ENCODE measurements at regions not wholly inside any gene's neighbourhood (a gene's known extent, or its start where the extent isn't known, plus 50 kb on each side); places are given as distances from the start of the nearest gene placed in this dataset.
"Not testable (repeated sequence)": the region's sequence is repeated elsewhere in the genome, so short reads cannot be mapped to it uniquely, and the experiment has no call there.

DNA sequence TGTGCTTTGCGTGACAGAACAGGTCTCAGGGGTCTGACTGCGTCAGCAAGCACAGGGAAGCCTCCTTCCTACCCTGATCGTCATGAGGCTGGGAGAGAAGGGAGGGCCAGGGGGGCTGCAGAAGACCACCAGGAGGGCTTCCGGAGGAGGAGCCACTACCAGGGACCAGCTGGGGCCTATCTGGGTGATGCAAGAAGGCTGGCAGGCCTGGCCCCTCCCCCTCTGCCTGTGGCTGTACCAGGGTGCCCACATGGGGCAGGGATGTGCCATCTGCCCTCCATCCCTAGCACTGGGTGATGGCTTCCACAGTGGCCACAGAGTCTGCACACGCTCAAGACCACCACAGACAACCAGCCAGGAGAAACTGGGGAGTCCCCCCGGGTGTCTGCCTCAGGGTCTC lies 116.4 kb upstream of the NKX1-1 start:
- DNase-seq, result no peak

DNA sequence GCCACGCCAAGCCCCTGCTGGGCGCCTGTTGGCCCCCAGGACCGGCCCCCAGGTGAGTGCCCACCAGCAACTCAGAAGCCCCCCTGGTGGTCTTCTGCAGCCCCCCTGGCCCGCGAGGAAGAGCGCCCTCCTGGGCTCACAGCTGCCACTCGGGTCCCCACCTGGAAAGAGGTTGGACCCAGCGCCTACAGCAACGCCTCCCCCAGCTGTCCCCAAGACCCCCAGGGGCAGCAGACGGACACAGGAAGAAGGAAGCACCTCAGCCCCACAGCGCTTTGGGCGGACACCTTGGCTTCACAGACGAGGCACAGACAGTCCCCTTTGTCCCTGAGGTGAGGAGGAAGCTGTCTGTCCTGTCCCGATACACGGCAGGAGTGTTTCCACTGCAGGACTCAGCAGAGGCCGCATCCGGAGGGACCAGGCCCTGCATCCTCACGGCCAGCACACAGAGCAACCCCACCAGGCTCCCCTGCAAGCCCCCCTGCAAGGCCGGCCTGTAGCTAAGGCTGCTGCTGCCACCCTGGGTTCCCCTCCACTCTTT lies 115.6 kb upstream of the NKX1-1 start:
- no peak for DNase-seq

DNA sequence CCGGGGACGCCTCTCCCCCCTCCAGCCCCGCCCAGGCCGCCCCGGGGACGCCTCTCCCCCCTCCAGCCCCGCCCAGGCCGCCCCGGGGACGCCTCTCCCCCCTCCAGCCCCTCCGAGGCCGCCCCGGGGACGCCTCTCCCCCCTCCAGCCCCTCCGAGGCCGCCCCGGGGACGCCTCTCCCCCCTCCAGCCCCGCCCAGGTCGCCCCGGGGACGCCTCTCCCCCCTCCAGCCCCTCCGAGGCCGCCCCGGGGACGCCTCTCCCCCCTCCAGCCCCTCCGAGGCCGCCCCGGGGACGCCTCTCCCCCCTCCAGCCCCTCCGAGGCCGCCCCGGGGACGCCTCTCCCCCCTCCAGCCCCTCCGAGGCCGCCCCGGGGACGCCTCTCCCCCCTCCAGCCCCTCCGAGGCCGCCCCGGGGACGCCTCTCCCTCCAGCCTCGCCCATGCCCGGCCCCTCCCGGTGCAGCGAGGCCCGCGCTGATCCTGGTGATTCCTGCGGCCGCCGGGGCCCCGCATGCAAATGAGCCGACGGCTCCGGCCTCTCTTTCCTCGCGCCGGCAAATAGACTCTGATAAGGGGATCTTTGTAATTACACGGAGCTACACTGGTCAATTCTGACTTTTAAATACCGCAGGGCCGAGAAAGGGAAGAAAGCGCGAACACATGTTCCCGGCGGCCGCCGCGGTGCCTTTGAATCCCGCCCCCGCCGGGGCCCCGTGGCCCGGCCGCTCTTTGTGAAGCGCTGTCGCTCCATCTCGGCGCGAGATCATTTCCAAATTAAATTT lies 114.7 kb upstream of the NKX1-1 start:
- DNase-seq, result not testable (repeated sequence)

DNA sequence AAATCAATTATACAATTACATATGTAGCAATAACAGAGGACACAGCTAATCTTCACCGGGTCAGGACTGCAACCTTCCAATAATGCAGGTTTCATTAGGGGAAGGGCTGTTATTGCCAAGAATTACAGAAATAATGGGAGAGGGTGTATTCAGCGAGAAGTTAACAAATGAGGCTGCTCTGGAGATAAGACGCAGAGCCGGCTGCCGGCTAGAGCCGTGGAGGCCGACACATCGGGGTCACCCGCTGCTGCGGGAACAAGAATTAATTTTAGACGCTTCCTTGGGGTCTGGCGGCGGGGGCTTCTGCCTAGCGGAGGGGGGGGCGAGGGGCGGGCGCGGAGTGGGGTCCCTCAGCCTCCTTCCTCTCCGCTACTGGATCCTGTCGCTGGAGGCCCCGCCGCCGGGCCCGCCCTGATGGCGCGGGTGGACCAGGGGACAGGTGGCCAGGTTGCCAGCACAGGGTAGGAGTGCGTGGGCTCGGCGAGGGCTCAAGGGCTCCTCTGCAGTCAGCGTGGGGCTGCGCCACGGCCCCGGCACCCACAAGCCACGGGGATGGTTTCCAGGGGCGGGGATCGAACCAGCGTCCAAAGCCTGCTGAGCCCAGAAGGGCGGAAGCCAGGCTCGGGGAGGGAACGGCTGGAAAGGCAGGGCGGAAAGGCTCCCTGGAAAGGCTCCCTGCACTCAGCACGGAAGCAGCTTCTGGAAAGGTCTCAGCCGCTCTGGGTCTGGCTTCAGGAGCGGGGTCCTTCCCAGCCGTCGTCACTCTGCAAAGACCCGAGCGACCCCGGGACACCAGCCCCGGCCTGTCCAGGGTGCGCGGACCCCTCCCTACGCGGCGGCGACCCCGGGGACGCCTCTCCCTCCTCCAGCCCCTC lies 113.8 kb upstream of the NKX1-1 start:
- DNase-seq, result no peak

DNA sequence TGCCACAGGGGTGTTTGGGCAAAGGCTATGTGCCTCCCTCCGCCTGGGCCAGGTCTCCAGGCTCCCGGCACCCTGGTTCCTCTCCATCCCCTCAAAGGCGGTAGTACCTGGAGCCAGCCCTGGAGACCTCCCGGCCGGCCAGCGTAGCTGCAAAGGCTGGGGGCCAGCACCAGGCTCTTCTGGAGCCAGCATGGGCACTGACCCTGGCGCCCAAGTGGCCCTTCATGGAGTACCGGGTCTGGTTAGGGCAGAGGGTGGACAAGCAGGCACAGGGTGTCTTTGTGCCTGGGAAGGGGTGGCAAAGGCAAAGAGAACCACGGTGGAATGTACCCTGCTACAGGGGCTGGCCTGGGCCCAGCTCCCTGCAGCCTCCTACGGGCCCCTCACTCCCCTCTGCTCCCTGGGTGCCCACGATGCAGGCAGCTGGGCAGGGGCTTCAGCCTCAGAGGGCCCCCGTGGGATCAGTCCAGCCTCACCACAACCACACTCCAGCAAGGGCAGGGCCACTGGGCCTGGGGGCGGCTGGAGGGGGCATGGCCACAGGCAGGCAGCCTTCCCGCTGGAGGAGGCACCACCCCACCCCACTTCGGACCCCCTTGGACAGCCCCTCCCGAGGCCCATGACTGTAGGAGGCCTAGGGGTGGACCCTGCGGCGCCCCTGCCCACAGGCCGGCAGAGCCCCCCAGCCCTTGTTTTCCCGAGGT lies 112.9 kb upstream of the NKX1-1 start:
- no peak for DNase-seq

DNA sequence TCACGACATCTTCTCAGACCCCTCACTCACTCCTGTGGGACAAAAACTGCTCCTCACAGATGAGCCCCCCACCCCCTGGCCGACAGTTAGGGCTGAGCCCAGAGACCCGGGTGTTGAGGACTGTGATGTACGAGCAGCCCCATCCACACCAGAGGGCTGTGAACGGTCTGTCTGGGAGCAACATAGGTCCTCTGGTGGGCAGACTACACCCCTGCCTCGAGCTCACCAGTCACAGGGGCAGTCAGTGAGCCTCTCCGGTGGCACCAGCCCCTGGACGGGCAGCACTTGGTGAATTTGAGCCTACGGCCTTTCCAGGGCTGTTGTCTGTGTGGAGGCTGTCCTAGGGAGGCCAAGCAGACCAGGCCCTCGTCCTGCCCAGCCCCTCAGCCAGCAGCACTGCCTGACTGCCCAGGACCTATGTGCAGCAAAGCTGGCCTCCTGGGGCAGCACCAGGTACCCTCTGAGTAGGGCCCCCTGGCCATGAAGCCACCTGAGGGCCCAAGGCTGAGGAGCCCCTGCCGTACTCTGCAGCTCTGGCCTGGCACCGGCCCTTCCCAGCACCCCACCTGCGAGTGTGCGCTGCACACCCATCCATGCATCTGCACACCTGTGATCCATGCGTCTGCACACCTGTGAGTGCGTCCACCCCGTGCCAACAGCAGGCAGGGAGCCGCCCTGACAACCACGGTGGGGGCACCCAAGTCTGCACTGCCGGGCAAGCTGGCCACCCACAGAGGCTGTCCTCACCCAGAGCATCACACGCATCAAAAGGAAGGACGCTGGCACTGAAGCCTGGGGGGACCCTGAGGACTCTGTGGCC lies 111.6 kb upstream of the NKX1-1 start:
- no peak for DNase-seq

DNA sequence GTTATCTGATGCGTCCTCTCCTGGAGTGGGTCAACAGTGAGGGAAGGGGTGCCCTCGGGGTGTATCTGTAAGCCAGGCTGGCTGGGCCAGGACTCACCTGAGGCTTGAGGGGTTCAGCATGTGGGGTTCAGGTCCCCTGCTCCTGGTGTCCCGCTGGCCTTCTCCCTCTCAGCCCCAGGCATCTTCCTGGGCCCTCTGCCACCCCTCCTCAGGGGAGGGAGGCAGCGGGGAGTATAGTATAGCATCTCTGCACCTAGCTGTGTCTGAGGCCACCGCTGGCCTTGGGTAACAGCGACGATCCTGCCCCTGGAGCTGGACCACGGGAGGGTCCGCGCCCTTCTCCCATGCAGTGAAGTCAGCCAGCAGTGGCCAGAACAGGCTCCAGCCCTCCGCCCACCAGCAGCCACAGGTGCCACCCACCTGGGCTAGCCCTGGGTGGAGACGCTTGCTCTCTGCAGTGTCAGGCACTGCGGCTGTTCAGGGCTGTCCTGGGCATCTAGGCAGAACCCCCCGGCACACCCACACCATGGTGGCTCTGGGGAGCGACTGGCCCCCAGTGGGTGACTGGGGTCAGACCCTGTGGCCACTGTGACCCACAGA lies 110.7 kb upstream of the NKX1-1 start:
- no peak for DNase-seq

DNA sequence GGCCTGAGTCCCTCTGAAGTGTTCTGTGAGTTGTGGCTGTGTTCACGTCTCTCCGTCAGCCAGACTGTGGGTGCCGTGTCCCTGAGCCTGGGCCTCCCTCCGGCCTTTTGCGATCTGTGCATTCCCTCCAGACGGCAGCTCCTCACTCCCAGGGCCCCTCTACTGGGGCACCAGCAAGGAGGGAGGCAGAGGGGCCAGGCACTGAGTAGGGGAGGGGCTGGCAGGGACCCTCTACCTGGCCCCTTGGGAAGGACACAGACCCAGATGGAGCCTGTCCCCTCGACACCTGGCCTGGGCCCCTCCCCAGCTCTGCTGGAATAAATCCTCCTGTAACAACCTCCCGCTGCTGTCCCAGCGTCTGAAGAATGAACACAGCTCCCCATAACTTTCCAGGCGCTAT lies 110.0 kb upstream of the NKX1-1 start:
- DNase-seq, result no peak

DNA sequence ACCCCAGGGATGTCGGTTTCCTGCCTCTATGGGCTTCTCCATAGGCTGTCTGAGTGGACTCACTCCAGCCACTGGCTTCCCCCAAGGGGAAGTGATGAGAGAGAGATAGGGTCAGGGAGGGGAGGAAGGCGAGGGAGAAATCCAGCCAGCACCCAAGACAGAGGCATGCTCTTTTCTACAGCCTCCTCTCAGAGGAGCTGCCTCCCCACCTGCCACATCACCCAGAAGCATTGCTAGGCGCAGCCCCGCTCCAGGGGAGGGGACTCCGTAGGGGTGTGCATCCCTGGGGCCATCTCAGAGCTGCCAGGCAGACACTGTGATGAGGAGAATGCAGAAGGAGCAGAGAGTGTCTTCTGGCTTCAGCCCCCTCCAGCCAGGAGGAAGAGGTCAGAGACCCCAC lies 109.5 kb upstream of the NKX1-1 start:
- no peak for DNase-seq

DNA sequence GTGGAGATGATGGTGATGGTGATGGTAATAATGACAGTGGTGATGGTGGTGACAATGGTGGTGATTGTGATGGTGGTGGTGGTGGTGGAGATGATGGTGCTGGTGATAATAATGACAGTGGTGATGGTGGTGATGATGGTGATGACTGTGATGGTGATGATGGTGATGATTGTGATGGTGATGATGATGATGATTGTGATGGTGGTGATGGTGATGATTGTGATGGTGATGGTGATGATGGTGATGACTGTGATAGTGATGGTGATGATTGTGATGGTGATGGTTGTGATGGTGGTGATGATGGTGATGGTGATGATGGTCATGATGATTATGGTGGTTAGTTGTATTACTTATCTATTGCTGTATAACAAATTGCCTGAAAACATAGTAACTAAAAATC lies 108.9 kb upstream of the NKX1-1 start:
- DNase-seq, result no peak

DNA sequence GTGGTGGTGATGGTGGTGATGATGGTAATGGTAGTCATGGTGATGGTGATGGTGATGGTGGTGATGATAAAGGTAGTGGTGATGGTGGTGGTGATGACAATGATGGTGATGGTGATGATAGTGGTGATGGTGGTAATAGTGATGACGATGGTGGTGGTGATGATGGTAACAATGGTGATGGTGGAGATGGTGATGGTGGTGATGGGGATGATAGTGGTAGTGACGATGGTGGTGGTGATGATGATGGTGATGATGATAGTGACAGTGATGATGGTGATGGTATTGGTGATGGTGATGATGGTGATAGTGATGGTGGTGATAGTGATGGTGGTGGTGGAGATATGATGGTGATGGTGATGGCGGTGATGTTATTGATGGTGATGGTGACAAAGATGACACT lies 108.4 kb upstream of the NKX1-1 start:
- no peak for DNase-seq

DNA sequence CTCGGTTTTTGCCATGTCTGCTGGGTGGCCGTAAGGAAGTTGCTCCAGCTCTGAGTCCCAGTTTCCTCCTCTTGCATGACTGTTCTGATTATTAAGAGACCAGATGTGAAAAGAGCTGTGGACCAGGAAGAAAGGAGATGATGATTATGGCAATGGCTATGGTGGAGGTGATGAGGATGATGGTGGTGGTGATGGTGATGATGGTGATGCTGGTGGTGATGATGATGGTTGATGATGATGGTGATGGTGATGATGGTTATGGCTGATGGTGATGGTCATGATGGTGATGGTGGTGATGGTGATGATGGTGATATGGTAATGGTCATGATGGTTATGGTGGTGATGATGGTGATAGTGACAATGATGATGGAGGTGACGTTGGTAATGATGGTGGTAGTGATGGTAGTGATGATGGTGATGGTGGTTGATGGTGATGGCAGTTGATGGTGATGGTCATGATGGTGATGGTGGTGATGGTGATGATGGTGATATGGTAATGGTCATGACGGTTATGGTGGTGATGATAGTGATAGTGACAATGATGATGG lies 107.8 kb upstream of the NKX1-1 start:
- no peak for DNase-seq

DNA sequence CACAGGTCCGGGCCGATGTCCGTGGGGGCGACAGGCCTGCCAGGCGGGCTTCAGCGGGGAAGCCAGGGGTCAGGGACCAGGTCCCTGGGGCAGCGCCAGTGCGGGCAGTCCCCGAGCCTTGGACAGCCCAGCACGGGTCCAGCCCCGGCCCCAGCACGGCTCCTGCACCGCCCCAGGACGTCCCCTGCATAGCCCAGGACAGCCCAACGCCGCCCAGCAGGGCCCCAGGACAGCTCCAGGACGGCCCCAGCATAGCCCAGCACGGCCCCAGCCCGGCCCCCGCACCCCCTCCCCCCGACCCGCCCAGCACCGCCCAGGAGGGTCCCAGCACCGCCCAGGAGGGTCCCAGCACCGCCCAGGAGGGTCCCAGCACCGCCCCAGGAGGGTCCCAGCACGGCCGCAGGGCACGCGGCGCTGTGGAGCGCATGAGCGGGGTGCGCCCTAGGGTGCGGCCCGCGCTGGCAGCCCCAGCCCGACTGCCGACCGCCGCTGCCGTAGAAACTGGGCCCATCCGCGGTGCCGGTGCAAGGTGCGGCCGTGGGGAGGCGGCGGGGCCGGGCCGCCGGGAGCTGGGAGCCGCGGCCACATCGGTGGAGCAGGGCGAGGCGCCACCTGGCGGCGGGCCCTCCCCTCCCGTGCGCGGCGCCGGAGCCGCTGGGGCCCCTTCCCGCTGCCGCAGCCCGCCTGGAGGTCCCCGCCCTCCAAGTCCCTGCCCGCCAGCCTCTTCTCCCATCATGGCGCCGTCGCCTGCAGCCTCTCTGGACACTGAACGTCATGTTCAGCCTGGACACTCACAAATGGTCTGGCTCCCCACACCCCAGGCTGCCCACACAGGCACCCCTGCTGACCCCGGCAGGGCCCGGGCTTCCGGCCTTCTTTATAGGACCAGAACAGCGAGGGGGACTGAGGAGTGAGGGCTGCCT lies 106.8 kb upstream of the NKX1-1 start:
- DNase-seq, result no peak

DNA sequence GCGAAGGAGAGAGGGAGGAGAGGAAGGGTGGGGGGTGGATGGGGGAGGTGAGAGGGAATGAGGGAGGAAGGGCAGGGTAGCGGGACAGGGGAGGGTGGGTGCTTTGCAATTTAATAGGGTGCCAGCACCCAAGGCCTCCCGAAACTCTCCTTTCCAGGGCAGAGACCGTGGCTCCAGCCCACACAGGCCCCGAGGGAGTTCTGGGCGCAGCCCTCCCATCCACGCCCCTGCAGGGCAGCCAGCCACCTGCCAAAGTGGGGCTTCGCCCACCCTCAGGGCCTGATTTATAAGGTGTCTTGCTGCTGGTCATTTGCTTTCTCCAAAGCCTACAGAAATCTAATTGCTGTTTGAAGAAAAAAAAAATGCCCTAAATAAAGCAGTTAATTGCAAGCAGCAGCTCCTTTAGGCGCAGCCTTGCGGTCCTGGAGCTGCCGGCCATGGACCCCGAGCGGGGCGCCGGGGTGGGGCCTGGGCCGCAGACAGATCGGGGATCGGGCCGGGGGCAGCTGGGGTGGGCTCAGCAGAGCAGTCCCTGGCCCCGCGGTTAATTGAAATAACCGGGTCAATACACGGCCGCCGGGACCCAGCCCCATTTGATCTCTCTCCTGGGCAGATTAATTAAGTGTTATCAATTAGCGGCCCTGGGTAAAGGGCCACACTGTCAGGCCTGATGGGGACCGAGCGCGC lies 106.0 kb upstream of the NKX1-1 start:
- no peak for DNase-seq

DNA sequence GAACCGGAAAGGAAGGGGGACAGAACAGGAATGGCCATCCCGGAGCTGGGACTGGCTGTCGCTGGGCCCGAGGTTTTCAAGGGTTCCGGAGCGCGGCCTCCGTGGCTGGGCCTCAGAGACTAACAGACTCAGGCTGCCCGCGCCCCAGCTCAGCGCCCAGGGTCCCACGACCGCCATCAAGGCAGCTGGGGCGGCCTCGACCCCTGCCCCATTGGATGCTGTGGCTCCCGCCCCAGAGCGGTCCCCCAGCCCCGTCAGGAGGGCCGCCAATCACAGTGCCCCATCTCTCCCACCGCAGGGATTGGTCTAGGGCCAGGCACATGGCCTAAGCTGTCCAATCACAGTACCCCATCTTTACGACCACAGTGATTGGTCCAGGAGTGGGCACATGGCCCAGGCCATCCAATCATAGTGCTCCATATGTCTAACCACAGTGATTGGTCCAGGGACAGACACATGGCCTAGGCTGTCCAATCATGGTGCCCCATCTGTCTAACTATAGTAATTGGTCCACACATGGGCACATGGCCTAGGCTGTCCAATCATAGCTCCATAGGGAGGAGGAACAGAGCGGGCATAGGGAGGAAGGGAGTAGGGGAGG lies 105.3 kb upstream of the NKX1-1 start:
- DNase-seq, result no peak

DNA sequence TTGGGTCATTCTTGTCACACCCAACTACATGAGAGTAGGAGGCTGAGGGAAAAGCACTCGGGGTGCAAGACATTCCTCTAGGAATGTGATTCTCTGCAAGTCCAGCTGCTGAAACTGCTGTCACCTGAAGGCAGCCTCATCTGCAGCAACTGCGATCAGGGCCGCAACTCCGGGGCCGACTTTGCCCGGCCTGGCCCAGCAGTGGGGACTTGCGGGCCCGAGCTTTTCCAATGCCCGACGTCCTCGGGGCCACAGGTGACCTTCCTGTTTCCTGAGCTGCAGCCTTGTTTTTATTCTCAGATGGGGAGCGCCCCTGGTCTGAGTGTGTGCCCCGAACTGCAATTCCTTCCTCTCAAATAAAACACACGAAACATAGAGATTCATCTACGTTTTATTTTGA lies 104.7 kb upstream of the NKX1-1 start:
- DNase-seq, result no peak

DNA sequence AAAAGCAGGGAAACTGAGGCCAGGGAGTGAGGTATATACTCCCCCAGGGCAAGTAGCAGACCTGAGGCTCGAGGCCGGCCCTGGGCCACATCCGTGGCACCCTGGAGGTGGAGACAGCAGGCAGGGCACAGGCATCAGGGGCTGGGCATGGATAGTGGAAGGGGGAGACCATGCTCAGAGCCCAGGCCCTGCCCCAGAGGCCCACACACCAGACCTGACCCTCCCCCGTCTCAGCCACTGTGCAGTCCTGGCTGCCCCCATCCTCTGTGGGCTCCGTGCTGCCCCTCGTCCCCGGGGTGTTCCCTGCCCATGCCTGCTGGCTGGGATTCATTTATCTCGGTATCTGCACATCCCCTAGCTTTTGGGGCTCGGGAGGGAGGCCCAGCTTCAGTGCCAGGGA lies 103.1 kb upstream of the NKX1-1 start:
- no peak for DNase-seq

DNA sequence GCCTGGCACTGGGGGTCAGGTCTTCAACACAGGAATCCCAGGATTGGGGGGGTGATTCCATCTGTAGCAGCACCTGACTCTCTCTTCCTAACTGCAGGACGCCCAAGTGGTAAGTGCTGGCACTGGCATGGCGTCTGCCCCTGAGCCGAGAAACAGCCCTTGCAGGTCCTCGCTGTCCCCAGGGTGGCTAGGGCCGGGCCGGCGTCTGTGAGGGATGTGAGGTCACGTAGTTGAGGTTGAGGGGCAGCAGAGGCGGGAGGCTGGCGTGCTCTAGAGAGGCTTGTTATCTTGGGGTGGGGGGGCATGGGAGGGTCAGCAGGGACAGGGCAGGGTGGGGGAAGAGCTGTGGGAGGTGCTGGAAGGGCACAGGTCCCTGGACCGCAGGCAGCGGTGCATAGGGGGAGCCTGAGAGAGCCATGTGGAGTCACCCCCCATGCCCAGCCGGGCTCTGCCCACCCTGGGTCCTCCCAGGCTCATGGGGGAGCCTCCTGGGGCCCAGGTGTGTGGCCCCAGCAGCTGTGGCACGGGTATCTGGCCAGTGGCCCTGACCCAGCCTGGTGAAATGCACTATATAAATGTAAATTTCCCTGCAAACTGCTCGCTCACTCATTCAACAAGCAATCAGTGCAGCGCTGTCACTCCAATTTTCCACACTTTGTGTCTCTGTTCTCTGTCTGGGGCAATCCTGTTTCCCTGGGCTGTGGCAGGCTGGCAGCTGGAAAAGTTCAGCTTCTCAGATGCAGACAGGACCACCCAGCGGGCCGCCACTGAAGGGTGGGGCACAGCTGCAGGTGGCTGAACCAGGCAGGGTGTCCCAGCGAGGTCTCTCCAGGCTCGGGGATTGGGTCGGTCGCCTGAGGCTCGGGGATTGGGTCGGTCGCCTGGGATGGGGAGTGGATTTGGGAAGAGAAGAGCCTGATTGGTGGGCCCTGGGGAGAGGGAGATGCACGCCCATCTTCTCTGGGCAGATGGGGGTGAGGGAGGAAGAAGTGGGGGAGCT lies 102.2 kb upstream of the NKX1-1 start:
- DNase-seq, result no peak

Data from MV-4-11 (cell line).